NB4 (cell line): ENCODE measurements at regions not wholly inside any gene's neighbourhood (a gene's known extent, or its start where the extent isn't known, plus 50 kb on each side); places are given as distances from the start of the nearest gene placed in this dataset.
"Not testable (repeated sequence)": the region's sequence is repeated elsewhere in the genome, so short reads cannot be mapped to it uniquely, and the experiment has no call there.

Source experiments
- DNase-seq: peaks from one replicate; pipeline ENCODE4 v3.0.0; 2010; ENCODE audit warnings: low read depth
- H3K4me3 ChIP-seq: one replicate; pipeline ENCODE4 v1.5.1; 2011; ENCODE audit warnings: mild to moderate bottlenecking, low read depth, low read length, moderate library complexity
- MYC ChIP-seq: IDR thresholded peaks from 2 replicates; pipeline ENCODE4 v1.6.1; 2011; ENCODE audit warnings: low read depth, low read length
- POLR2A ChIP-seq: IDR thresholded peaks from 2 replicates; pipeline ENCODE4 v1.6.1; 2011; ENCODE audit warnings: mild to moderate bottlenecking; ENCODE audit not compliant: insufficient read length; ENCODE audit errors: extremely low read depth
- TF ChIP-seq, protein P1 (sequence below): IDR thresholded peaks from one replicate; pipeline ENCODE4 v1.5.1; 2012; ENCODE audit warnings: low read depth, low read length
- TF ChIP-seq, protein P2 (sequence below): IDR thresholded peaks from 2 replicates; pipeline ENCODE4 v1.6.1; 2011; ENCODE audit warnings: low read depth, low read length

DNA sequence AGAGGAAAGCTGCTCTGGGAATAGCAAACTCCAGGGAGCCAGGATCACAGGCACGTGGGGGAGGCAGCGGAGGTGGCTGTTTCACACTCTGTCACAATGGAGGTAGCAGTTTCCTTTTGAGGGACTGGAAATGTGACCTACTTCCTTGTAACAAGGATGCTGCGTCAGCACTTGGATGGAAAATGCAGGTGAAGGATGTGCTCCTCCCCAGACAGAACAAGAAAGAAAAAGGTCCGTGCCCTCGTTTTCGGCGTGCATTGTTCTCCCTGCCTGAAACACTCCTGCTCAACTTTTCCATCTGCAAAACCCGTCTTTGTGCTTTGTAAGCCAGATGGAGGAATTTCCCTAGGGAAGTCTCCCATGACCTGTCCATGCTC lies 55.1 kb upstream of the SH3PXD2B start:
- H3K4me3 ChIP-seq, result no peak overlapping the region
- TF ChIP-seq, protein P1, sequence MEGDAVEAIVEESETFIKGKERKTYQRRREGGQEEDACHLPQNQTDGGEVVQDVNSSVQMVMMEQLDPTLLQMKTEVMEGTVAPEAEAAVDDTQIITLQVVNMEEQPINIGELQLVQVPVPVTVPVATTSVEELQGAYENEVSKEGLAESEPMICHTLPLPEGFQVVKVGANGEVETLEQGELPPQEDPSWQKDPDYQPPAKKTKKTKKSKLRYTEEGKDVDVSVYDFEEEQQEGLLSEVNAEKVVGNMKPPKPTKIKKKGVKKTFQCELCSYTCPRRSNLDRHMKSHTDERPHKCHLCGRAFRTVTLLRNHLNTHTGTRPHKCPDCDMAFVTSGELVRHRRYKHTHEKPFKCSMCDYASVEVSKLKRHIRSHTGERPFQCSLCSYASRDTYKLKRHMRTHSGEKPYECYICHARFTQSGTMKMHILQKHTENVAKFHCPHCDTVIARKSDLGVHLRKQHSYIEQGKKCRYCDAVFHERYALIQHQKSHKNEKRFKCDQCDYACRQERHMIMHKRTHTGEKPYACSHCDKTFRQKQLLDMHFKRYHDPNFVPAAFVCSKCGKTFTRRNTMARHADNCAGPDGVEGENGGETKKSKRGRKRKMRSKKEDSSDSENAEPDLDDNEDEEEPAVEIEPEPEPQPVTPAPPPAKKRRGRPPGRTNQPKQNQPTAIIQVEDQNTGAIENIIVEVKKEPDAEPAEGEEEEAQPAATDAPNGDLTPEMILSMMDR, result no peak
- TF ChIP-seq, protein P2, sequence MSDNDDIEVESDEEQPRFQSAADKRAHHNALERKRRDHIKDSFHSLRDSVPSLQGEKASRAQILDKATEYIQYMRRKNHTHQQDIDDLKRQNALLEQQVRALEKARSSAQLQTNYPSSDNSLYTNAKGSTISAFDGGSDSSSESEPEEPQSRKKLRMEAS, result no peak
- no peak for TF ChIP-seq POLR2A
- no peak for TF ChIP-seq MYC
- DNase-seq, result no peak

DNA sequence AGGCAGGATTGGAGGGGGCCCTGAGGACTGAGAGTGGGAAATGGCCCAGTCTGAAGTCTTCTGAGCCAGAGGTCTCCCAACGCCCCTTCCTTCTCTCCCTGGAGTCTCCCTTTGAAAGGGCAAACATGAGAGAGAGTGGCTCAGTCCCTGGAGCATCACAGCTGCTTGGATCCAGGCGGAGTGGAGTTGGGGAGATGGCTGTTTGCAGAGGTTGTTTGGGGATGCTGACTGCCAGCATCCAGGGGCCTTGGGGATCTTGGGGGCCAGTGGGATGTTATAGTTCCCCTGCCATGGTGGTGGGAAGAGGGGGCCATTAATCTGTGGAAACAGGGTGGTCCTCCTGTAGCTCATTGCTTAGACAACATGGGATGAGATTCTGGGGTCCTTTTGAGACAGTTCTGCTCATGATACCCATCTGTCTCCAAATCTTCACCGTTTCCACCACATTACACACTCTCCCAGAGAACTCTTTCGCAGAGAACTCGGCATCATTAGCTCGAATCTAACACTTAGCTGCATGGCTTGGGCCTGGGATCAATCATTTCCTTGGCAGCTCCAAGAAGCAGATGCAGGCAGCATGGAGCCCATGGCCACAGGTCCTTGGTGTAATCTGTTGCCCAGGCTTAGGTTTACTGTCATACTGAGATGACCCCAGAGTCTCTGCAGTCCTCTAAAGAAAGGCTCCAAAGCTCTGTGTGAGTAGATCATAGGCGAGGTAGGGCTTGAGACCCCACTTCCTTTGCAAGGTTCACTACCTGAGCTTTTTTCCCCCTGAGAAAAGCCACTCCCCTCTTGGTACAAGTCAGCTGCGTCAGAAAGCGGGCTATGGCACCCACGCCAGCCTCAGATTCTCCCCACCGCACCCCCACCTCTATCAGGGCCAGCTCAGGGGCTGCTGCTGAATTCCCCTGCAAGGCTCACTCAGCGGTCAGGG lies 54.4 kb upstream of the SH3PXD2B start:
- no peak overlapping the region for H3K4me3 ChIP-seq
- TF ChIP-seq, protein P1, result no peak
- TF ChIP-seq MYC (no peak), POLR2A (no peak)
- TF ChIP-seq, protein P2, result no peak
- no peak for DNase-seq

DNA sequence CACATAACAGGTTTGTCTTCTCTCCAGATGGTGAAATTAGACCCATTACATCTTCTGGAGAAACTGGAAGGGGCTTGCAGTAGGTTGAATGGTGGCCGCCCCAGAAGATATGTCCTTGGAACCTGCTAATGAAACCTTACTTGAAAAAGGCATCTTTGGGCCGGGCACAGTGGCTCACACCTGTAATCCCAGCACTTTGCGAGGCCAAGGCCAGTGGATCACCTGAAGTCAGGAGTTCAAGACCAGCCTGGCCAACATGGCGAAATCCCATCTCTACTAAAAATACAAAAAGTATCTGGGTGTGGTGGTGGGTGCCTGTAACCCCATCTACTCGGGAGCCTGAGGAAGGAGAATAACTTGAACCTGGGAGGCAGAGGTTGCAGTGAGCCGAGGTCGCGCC lies 53.2 kb upstream of the SH3PXD2B start:
- DNase-seq, result not testable (repeated sequence)

DNA sequence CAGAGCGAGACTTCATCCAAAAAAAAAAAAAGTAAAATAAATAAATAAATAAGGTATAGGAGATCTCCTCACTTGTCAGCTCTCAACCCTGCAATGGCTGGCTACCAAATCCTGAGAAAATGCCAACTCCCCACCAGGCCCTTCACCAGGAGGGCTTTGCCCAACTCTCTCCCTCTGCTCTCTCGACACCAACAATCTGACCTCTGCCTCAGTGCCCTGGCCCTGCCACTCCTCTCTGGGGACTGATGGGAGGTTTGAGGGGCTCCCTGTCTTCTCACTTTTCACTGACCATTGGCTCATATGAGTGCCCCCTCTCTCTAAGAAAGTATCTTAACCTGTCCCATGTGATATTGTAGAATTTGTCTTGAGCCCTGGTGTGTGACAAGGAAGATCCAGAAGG lies 52.6 kb upstream of the SH3PXD2B start:
- TF ChIP-seq, protein P2, result no peak
- TF ChIP-seq MYC, result no peak
- TF ChIP-seq POLR2A, result no peak
- TF ChIP-seq, protein P1, result no peak
- no peak for DNase-seq
- no peak overlapping the region for H3K4me3 ChIP-seq

More for the DNA sequence above, 53.2 kb upstream of the SH3PXD2B start:
- not testable (repeated sequence) for H3K4me3 ChIP-seq

DNA sequence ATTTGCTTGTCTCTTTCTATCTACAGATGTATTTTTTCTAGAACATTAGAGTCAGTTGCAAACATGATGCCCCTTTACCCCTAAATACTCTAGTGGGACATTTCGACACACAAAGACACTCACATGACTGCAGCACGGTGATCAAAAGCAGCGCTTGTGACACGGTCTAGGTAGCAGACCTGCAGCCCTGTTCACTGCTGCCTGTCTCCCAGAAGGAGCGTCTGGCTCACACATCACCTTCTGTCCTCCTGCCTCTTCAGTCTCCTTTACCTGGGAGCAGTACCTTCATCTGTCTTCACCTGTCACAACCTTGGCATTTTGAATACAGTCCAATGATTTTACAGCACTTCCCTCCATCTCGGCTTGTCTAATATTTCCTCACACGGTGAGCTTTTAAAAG lies 51.9 kb upstream of the SH3PXD2B start:
- H3K4me3 ChIP-seq, result no peak overlapping the region
- DNase-seq, result no peak
- TF ChIP-seq, protein P2, result no peak
- TF ChIP-seq MYC, result no peak
- TF ChIP-seq POLR2A, result no peak
- TF ChIP-seq, protein P1, result no peak

DNA sequence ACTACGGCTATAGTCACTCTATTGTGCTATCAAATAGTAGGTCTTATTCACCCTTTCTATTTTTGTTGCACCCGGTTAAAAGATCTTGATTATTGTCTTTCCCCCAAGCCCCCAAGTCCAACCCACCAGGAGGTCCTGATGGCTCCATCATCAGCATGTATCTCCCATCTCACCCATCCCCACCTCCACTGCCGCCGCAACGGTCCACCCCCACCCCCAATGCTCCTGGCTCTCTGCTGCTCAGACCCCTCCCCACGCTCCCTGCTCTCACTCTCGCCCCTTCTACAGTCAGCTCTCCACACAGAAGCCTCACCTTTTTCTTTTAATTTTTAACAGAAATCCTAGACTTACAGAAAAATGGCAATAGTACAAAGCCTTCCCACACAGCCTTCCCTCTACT lies 51.5 kb upstream of the SH3PXD2B start:
- TF ChIP-seq MYC, result no peak
- TF ChIP-seq, protein P1, result no peak
- TF ChIP-seq POLR2A, result no peak
- TF ChIP-seq, protein P2, result no peak
- DNase-seq, result no peak
- no peak overlapping the region for H3K4me3 ChIP-seq
